VCaP (cell line): ENCODE measurements at regions not wholly inside any gene's neighbourhood (a gene's known extent, or its start where the extent isn't known, plus 50 kb on each side); places are given as distances from the start of the nearest gene placed in this dataset.

Source experiments
- H3K27ac ChIP-seq: fragments of 450-650 bp; 2 replicates; pipeline ENCODE4 v1.5.1; 2017
- CTCF ChIP-seq: fragments of 450-650 bp; conservative IDR thresholded peaks from 2 replicates; pipeline ENCODE4 v1.5.1; 2017; ENCODE audit warnings: mild to moderate bottlenecking, moderate library complexity

- TF ChIP-seq CTCF, result no peak
- no peak overlapping the region for H3K27ac ChIP-seq
Measured at GRCh38 chr14:54186821-54187763, 209.7 kb upstream of the CDKN3 start.

- TF ChIP-seq CTCF, result no peak
- H3K27ac ChIP-seq, result no peak overlapping the region
Measured at GRCh38 chr14:54188064-54188666, 208.6 kb upstream of the CDKN3 start.

GRCh38 chr14:54189333-54189732 is 207.5 kb upstream of the CDKN3 start:
- H3K27ac ChIP-seq, result no peak overlapping the region
- TF ChIP-seq CTCF, result no peak

- no peak overlapping the region for H3K27ac ChIP-seq
- no peak for TF ChIP-seq CTCF
Measured at GRCh38 chr14:54189748-54190354, 207.0 kb upstream of the CDKN3 start.

- no peak for TF ChIP-seq CTCF
Measured at GRCh38 chr14:54191846-54192245, 205.0 kb upstream of the CDKN3 start.

GRCh38 chr14:54192610-54193009 is 204.2 kb upstream of the CDKN3 start:
- no peak for TF ChIP-seq CTCF
- H3K27ac ChIP-seq, result no peak overlapping the region

More at GRCh38 chr14:54191846-54192245, 205.0 kb upstream of the CDKN3 start:
- no peak overlapping the region for H3K27ac ChIP-seq

- no peak for TF ChIP-seq CTCF
- no peak overlapping the region for H3K27ac ChIP-seq
Measured at GRCh38 chr14:54193871-54194270, 202.9 kb upstream of the CDKN3 start.
